ENCODE measurements at regions not wholly inside any gene's neighbourhood (a gene's known extent, or its start where the extent isn't known, plus 50 kb on each side); places are given as distances from the start of the nearest gene placed in this dataset.

- H3K9me3 Mint-ChIP-seq = peaks cover 3 to 8% (median 5%) of the 10 kb centered on the region in 7 donors
- H3K9me3 ChIP-seq (replicated peaks in 1 of 2; ENCODE audit: control insufficient read depth in 1 of 2, insufficient read depth in 1 of 2, low read length in 2 of 2) = no peaks in the 10 kb centered on the region
- H3K4me2 ChIP-seq (replicated peaks; ENCODE audit: extremely low read depth, low read length, poor library complexity, severe bottlenecking) = no peak overlapping the region
- H3K36me3 ChIP-seq (replicated peaks in 1 of 2; ENCODE audit: control insufficient read depth in 1 of 2, insufficient read depth in 2 of 2, low read length in 2 of 2) = no peaks in the 10 kb centered on the region
- H3K79me2 ChIP-seq (ENCODE audit: insufficient read depth, low read length) = no peaks in the 10 kb centered on the region
- no peak overlapping the region for H3K9ac ChIP-seq (ENCODE audit: insufficient read depth, low read length, poor library complexity, severe bottlenecking)
- H4K20me1 ChIP-seq (ENCODE audit: insufficient read depth, low read length) = no peaks in the 10 kb centered on the region
- H2AFZ ChIP-seq (ENCODE audit: insufficient read depth, low read depth, low read length, poor library complexity, severe bottlenecking) = no peak overlapping the region
- H3K27me3 ChIP-seq (ENCODE audit: control insufficient read depth in 2 of 2, insufficient read depth in 2 of 2, low read length in 2 of 2) = no peaks in the 10 kb centered on the region
- intact Hi-C loops (cut with micrococcal nuclease) = no loop called here
- no peak overlapping the region for H3K4me3 Mint-ChIP-seq
- H3K4me3 ChIP-seq (replicated peaks in 1 of 3; ENCODE audit: low read depth in 2 of 3, low read length in 3 of 3) = no peak overlapping the region
- TF ChIP-seq CTCF (IDR thresholded peaks at IDR 0.05) = no peak
- no peaks in the 10 kb centered on the region for H3K36me3 Mint-ChIP-seq
- H3K27me3 Mint-ChIP-seq (ENCODE audit: low read depth in 3 of 3) = peaks cover 0 to 4% (median 2%) of the 10 kb centered on the region in 3 donors
- H3K4me1 ChIP-seq (ENCODE audit: control insufficient read depth in 1 of 2, insufficient read depth in 2 of 2, low read length in 2 of 2) = no peaks in the 10 kb centered on the region
- no peak overlapping the region for H3K27ac ChIP-seq (ENCODE audit: low read depth in 1 of 2, low read length in 2 of 2)
- H3K27ac Mint-ChIP-seq = no peak overlapping the region
- no peaks in the 10 kb centered on the region for H3K4me1 Mint-ChIP-seq
- DNase-seq = no peak
Measured at GRCh38 chr6:71468038-71468437, 179.4 kb downstream of the OGFRL1 start.

GRCh38 chr6:71468841-71469700 is 180.5 kb downstream of the OGFRL1 start:
- Histone ChIP-seq H3K27me3 (ENCODE audit: control insufficient read depth in 2 of 2, insufficient read depth in 2 of 2, low read length in 2 of 2) (no peaks in the 10 kb centered on the region), H3K36me3 (replicated peaks in 1 of 2; ENCODE audit: control insufficient read depth in 1 of 2, insufficient read depth in 2 of 2, low read length in 2 of 2) (no peaks in the 10 kb centered on the region), H3K79me2 (ENCODE audit: insufficient read depth, low read length) (no peaks in the 10 kb centered on the region), H3K9me3 (replicated peaks in 1 of 2; ENCODE audit: control insufficient read depth in 1 of 2, insufficient read depth in 1 of 2, low read length in 2 of 2) (no peaks in the 10 kb centered on the region), H3K4me3 (replicated peaks in 1 of 3; ENCODE audit: low read depth in 2 of 3, low read length in 3 of 3) (no peak overlapping the region), H3K4me1 (ENCODE audit: control insufficient read depth in 1 of 2, insufficient read depth in 2 of 2, low read length in 2 of 2) (no peaks in the 10 kb centered on the region), H2AFZ (ENCODE audit: insufficient read depth, low read depth, low read length, poor library complexity, severe bottlenecking) (no peak overlapping the region), H4K20me1 (ENCODE audit: insufficient read depth, low read length) (no peaks in the 10 kb centered on the region), H3K4me2 (replicated peaks; ENCODE audit: extremely low read depth, low read length, poor library complexity, severe bottlenecking) (no peak overlapping the region), H3K27ac (ENCODE audit: low read depth in 1 of 2, low read length in 2 of 2) (no peak overlapping the region), H3K9ac (ENCODE audit: insufficient read depth, low read length, poor library complexity, severe bottlenecking) (no peak overlapping the region)
- intact Hi-C loops (cut with micrococcal nuclease) = no loop called here
- DNase-seq = no peak
- Mint-ChIP-seq H3K9me3 (peaks cover 3 to 8% (median 4%) of the 10 kb centered on the region in 7 donors), H3K4me1 (no peaks in the 10 kb centered on the region), H3K27me3 (ENCODE audit: low read depth in 3 of 3) (peaks cover 0 to 4% (median 2%) of the 10 kb centered on the region in 3 donors), H3K36me3 (no peaks in the 10 kb centered on the region), H3K4me3 (no peak overlapping the region), H3K27ac (no peak overlapping the region)
- no peak for TF ChIP-seq CTCF (IDR thresholded peaks at IDR 0.05)
- 90% methylated on average over 5 of the region's 7 CpGs for WGBS (ENCODE audit: insufficient coverage)

Measured in CD14-positive monocyte (primary cell).